ENCODE measurements at regions not wholly inside any gene's neighbourhood (a gene's known extent, or its start where the extent isn't known, plus 50 kb on each side); places are given as distances from the start of the nearest gene placed in this dataset.

GRCh38 chr7:113000316-113001020 lies 86.2 kb downstream of the GPR85 start:
- no peaks in the 10 kb centered on the region for H3K79me2 ChIP-seq (replicated peaks; ENCODE audit: insufficient read depth)
- no peak overlapping the region for H3K4me3 ChIP-seq
- H3K9me3 Mint-ChIP-seq, result no peaks in the 10 kb centered on the region
- H3K4me3 Mint-ChIP-seq, result no peak overlapping the region
- H3F3A ChIP-seq (replicated peaks; ENCODE audit: low read depth), result no peaks in the 10 kb centered on the region
- no peak overlapping the region for H3K4me2 ChIP-seq
- peaks cover 2% of the 10 kb centered on the region for H3K27me3 Mint-ChIP-seq (ENCODE audit: insufficient read depth, low read depth, poor library complexity)
- H3K27ac ChIP-seq (ENCODE audit: low read depth), result no peak overlapping the region
- peaks cover 5% of the 10 kb centered on the region; the same call in 2 of the 3 replicates for H3K4me1 Mint-ChIP-seq
- no peak for ATAC-seq
- no peaks in the 10 kb centered on the region for H3K27me3 ChIP-seq (ENCODE audit: insufficient read depth)
- DNase-seq (ENCODE audit: low spot score), result no peak
- H3K9me2 ChIP-seq (ENCODE audit: insufficient read depth), result 0 out of 2 replicates have a peak, but pooled peaks cover 1% of the 10 kb centered on the region
- H3K27ac Mint-ChIP-seq, result no peak overlapping the region
- TF ChIP-seq, protein P1, sequence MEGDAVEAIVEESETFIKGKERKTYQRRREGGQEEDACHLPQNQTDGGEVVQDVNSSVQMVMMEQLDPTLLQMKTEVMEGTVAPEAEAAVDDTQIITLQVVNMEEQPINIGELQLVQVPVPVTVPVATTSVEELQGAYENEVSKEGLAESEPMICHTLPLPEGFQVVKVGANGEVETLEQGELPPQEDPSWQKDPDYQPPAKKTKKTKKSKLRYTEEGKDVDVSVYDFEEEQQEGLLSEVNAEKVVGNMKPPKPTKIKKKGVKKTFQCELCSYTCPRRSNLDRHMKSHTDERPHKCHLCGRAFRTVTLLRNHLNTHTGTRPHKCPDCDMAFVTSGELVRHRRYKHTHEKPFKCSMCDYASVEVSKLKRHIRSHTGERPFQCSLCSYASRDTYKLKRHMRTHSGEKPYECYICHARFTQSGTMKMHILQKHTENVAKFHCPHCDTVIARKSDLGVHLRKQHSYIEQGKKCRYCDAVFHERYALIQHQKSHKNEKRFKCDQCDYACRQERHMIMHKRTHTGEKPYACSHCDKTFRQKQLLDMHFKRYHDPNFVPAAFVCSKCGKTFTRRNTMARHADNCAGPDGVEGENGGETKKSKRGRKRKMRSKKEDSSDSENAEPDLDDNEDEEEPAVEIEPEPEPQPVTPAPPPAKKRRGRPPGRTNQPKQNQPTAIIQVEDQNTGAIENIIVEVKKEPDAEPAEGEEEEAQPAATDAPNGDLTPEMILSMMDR (conservative IDR thresholded peaks at IDR 0.05; ENCODE audit: low read depth in 2 of 2), result no peak
- TF ChIP-seq ZNF114 (CRISPR knock-in tag; IDR thresholded peaks at IDR 0.05), result no peak
- no peak for TF ChIP-seq JUNB (IDR thresholded peaks at IDR 0.05; ENCODE audit: unreplicated experiment)
- no peak for TF ChIP-seq STAT1 (IDR thresholded peaks at IDR 0.05; ENCODE audit: unreplicated experiment)
- TF ChIP-seq POLR2AphosphoS5 (IDR thresholded peaks at IDR 0.05; ENCODE audit: low read depth), result no peak
- TF ChIP-seq, protein P2, sequence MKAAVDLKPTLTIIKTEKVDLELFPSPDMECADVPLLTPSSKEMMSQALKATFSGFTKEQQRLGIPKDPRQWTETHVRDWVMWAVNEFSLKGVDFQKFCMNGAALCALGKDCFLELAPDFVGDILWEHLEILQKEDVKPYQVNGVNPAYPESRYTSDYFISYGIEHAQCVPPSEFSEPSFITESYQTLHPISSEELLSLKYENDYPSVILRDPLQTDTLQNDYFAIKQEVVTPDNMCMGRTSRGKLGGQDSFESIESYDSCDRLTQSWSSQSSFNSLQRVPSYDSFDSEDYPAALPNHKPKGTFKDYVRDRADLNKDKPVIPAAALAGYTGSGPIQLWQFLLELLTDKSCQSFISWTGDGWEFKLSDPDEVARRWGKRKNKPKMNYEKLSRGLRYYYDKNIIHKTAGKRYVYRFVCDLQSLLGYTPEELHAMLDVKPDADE (IDR thresholded peaks at IDR 0.05), result no peak
- no peak for TF ChIP-seq CREB1 (CRISPR knock-in tag; IDR thresholded peaks at IDR 0.05; ENCODE audit: low read depth)
- no peaks in the 10 kb centered on the region for H3K4me1 ChIP-seq (ENCODE audit: insufficient read depth)
- no peaks in the 10 kb centered on the region for H4K20me1 ChIP-seq (replicated peaks; ENCODE audit: insufficient read depth)
- no peaks in the 10 kb centered on the region for H3K36me3 ChIP-seq (ENCODE audit: insufficient read depth)
- H3K36me3 Mint-ChIP-seq (ENCODE audit: low read depth), result no peaks in the 10 kb centered on the region
- H2AFZ ChIP-seq, result no peak overlapping the region

DNA sequence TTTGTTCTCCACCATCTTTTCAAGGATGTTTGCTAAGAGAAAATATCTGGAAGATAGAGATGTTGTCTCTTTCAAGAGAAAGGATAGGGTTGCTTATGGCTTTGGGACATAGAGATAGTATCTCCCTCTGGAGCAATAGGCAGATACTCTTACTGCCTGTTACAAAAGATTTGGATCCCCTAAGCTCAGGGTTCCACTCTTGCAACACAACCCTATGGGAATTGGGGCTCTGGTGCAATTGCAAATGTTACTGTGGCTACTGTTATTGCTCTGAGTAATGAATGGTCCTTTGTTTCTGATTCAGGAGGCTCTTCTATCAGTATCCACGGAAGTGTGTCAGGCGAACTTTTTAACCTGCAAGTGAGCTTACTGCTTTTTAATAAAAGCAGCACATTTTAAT lies 88.8 kb downstream of the GPR85 start:
- Mint-ChIP-seq H3K27me3 (ENCODE audit: insufficient read depth, low read depth, poor library complexity) (peaks cover 2% of the 10 kb centered on the region), H3K27ac (no peak overlapping the region), H3K36me3 (ENCODE audit: low read depth) (no peaks in the 10 kb centered on the region), H3K4me1 (peaks cover 5% of the 10 kb centered on the region; the same call in 2 of the 3 replicates), H3K9me3 (no peaks in the 10 kb centered on the region), H3K4me3 (no peak overlapping the region)
- Histone ChIP-seq H4K20me1 (replicated peaks; ENCODE audit: insufficient read depth) (no peaks in the 10 kb centered on the region), H3F3A (replicated peaks; ENCODE audit: low read depth) (no peaks in the 10 kb centered on the region), H3K4me2 (no peak overlapping the region), H3K9me2 (ENCODE audit: insufficient read depth) (0 out of 2 replicates have a peak, but pooled peaks cover 2% of the 10 kb centered on the region), H3K4me1 (ENCODE audit: insufficient read depth) (no peaks in the 10 kb centered on the region), H3K27ac (ENCODE audit: low read depth) (no peak overlapping the region), H2AFZ (peak overlapping the region; percentile 28; the same call in 1 of the 2 replicates), H3K36me3 (ENCODE audit: insufficient read depth) (no peaks in the 10 kb centered on the region), H3K4me3 (no peak overlapping the region), H3K79me2 (replicated peaks; ENCODE audit: insufficient read depth) (no peaks in the 10 kb centered on the region), H3K27me3 (ENCODE audit: insufficient read depth) (no peaks in the 10 kb centered on the region)
- TF ChIP-seq, protein P2 (IDR thresholded peaks at IDR 0.05), result no peak
- TF ChIP-seq, protein P1 (conservative IDR thresholded peaks at IDR 0.05; ENCODE audit: low read depth in 2 of 2), result no peak
- DNase-seq (ENCODE audit: low spot score), result no peak
- ATAC-seq, result no peak

Data from GM23338 (cell line).